ENCODE measurements at regions not wholly inside any gene's neighbourhood (a gene's known extent, or its start where the extent isn't known, plus 50 kb on each side); places are given as distances from the start of the nearest gene placed in this dataset.

- Mint-ChIP-seq H3K36me3 (ENCODE audit: insufficient read depth in 1 of 3, low read depth in 3 of 3) (peaks cover 0 to 4% (median 0%) of the 10 kb centered on the region in 3 experiments; a peak in 2 of 7 replicates), H3K27me3 (ENCODE audit: low read depth) (peaks cover 1% of the 10 kb centered on the region), H3K9me3 (no peaks in the 10 kb centered on the region; a peak in 1 of 5 replicates), H3K27ac (no peak overlapping the region), H3K4me1 (peaks cover 43 to 49% of the 10 kb centered on the region in 2 experiments), H3K4me3 (no peak overlapping the region)
- Histone ChIP-seq H2BK5ac (ENCODE audit: insufficient read length, low read length) (no peak overlapping the region), H4K91ac (ENCODE audit: insufficient read length, low read depth, low read length) (no peak overlapping the region), H3K9ac (ENCODE audit: extremely low read depth, insufficient read length, low read length) (no peak overlapping the region), H3K27me3 (ENCODE audit: insufficient read depth, low read length) (no peaks in the 10 kb centered on the region), H3K23ac (ENCODE audit: insufficient read length, low read depth, low read length) (no peak overlapping the region), H3K4me2 (ENCODE audit: insufficient read depth, insufficient read length, low read length) (no peak overlapping the region), H2BK120ac (ENCODE audit: low read depth, low read length, poor library complexity, severe bottlenecking) (no peak overlapping the region), H2BK20ac (ENCODE audit: low read depth, low read length, poor library complexity, severe bottlenecking) (no peak overlapping the region), H2AK5ac (ENCODE audit: insufficient read length, low read length) (no peak overlapping the region), H3K4me1 (ENCODE audit: insufficient read depth, low read length) (peaks cover 3% of the 10 kb centered on the region; the same call in 1 of the 2 replicates), H3K23me2 (ENCODE audit: insufficient read length, low read depth, low read length, poor library complexity, severe bottlenecking) (no peaks in the 10 kb centered on the region), H4K8ac (replicated peaks; ENCODE audit: insufficient read length, low read depth, low read length) (no peak overlapping the region), H4K20me1 (ENCODE audit: control insufficient read depth, insufficient read depth, insufficient read length) (no peaks in the 10 kb centered on the region), H3K4ac (ENCODE audit: low read depth, low read length) (no peak overlapping the region), H2BK12ac (ENCODE audit: insufficient read length, low read depth, low read length) (no peak overlapping the region), H4K5ac (ENCODE audit: insufficient read length, low read depth, low read length) (no peak overlapping the region), H3K79me2 (ENCODE audit: insufficient read depth, low read length) (no peaks in the 10 kb centered on the region), H2AFZ (ENCODE audit: low read length) (no peak overlapping the region), H3K56ac (ENCODE audit: insufficient read length, low read depth, low read length) (no peak overlapping the region), H3K9me3 (ENCODE audit: control insufficient read depth, low read depth, low read length) (no peaks in the 10 kb centered on the region), H3K27ac (ENCODE audit: insufficient read length, low read depth, low read length) (no peak overlapping the region), H3K14ac (ENCODE audit: insufficient read depth, low read length) (no peak overlapping the region), H3T11ph (ENCODE audit: low read length) (no peak overlapping the region), H3K79me1 (ENCODE audit: insufficient read depth, low read depth, low read length, poor library complexity, severe bottlenecking) (no peaks in the 10 kb centered on the region), H2BK15ac (ENCODE audit: low read depth, low read length) (no peak overlapping the region), H3K18ac (ENCODE audit: insufficient read length, low read depth, low read length) (no peak overlapping the region)
- DNase-seq: no peak
- no CpG with 5 or more reads among the region's 6 CpGs for WGBS (ENCODE audit: extremely low coverage, insufficient read length, low lambda C conversion rate)
- TF ChIP-seq CTCF (conservative IDR thresholded peaks at IDR 0.05): no peak
Observed at GRCh38 chr10:123944661-123945060, 53.1 kb upstream of the CPXM2 start.

Data from H9 (cell line).